Erythroblast (primary cell): ENCODE measurements at regions not wholly inside any gene's neighbourhood (a gene's known extent, or its start where the extent isn't known, plus 50 kb on each side); places are given as distances from the start of the nearest gene placed in this dataset.
"Not testable (repeated sequence)": the region's sequence is repeated elsewhere in the genome, so short reads cannot be mapped to it uniquely, and the experiment has no call there.

Source experiments
- DNase-seq, 2 experiments: peaks; one replicate each; lab custom pipeline; 2025; lab: John Stamatoyannopoulos, UW
- GATA1 ChIP-seq: IDR thresholded peaks from 2 replicates; pipeline ENCODE4 v1.6.1; 2011; ENCODE audit warnings: low read depth, mild to moderate bottlenecking, control low read depth, low read length, moderate library complexity
- POLR2A ChIP-seq: IDR thresholded peaks from 2 replicates; pipeline ENCODE4 v1.6.1; 2011; ENCODE audit warnings: mild to moderate bottlenecking, low read length

GRCh38 chr7:73918926-73919693 is 58.2 kb downstream of the TMEM270 start:
- TF ChIP-seq POLR2A (no peak), GATA1 (no peak)
- DNase-seq = no peak

- DNase-seq = no peak
- no peak for TF ChIP-seq GATA1
- no peak for TF ChIP-seq POLR2A
These were observed 58.9 kb downstream of the TMEM270 start for GRCh38 chr7:73919694-73920375.

- DNase-seq = no peak
- TF ChIP-seq POLR2A (no peak), GATA1 (no peak)
These were observed 59.6 kb downstream of the TMEM270 start for GRCh38 chr7:73920406-73921134.

- TF ChIP-seq GATA1 = no peak
- no peak for TF ChIP-seq POLR2A
- DNase-seq = no peak
These were observed 60.9 kb downstream of the TMEM270 start for GRCh38 chr7:73921623-73922528.

- DNase-seq = not testable (repeated sequence)
These were observed 67.7 kb downstream of the TMEM270 start for GRCh38 chr7:73928644-73929043.

GRCh38 chr7:73931502-73931901 is 70.5 kb downstream of the TMEM270 start:
- TF ChIP-seq GATA1 (no peak), POLR2A (no peak)
- DNase-seq = no peak

GRCh38 chr7:73932364-73932763 is 71.4 kb downstream of the TMEM270 start:
- no peak for DNase-seq
- no peak for TF ChIP-seq GATA1
- TF ChIP-seq POLR2A = no peak

GRCh38 chr7:73933091-73933490 is 72.1 kb downstream of the TMEM270 start:
- DNase-seq = no peak

GRCh38 chr7:73936967-73937366 is 76.0 kb downstream of the TMEM270 start:
- no peak for DNase-seq
- TF ChIP-seq POLR2A = no peak
- no peak for TF ChIP-seq GATA1

More at GRCh38 chr7:73933091-73933490, 72.1 kb downstream of the TMEM270 start:
- TF ChIP-seq GATA1 (no peak), POLR2A (no peak)

GRCh38 chr7:73937650-73938049 is 76.7 kb downstream of the TMEM270 start:
- DNase-seq = not testable (repeated sequence)

GRCh38 chr7:73939528-73939927 is 78.6 kb downstream of the TMEM270 start:
- TF ChIP-seq GATA1 = no peak
- no peak for TF ChIP-seq POLR2A
- DNase-seq = no peak

GRCh38 chr7:73940701-73941238 is 79.8 kb downstream of the TMEM270 start:
- DNase-seq = no peak
- TF ChIP-seq POLR2A (no peak), GATA1 (no peak)

- TF ChIP-seq GATA1 (no peak), POLR2A (no peak)
- DNase-seq = no peak
These were observed 81.0 kb downstream of the TMEM270 start for GRCh38 chr7:73941836-73942551.

- TF ChIP-seq GATA1 (no peak), POLR2A (no peak)
- no peak for DNase-seq
These were observed 83.0 kb upstream of the ELN start for GRCh38 chr7:73945022-73945421.
